HK-2 (cell line): ENCODE measurements at regions not wholly inside any gene's neighbourhood (a gene's known extent, or its start where the extent isn't known, plus 50 kb on each side); places are given as distances from the start of the nearest gene placed in this dataset.
"Not testable (repeated sequence)": the region's sequence is repeated elsewhere in the genome, so short reads cannot be mapped to it uniquely, and the experiment has no call there.

Source experiments
- DNase-seq: peaks from one replicate; pipeline ENCODE4 v3.0.0-alpha.2; 2018; ENCODE audit not compliant: unreplicated experiment

DNA sequence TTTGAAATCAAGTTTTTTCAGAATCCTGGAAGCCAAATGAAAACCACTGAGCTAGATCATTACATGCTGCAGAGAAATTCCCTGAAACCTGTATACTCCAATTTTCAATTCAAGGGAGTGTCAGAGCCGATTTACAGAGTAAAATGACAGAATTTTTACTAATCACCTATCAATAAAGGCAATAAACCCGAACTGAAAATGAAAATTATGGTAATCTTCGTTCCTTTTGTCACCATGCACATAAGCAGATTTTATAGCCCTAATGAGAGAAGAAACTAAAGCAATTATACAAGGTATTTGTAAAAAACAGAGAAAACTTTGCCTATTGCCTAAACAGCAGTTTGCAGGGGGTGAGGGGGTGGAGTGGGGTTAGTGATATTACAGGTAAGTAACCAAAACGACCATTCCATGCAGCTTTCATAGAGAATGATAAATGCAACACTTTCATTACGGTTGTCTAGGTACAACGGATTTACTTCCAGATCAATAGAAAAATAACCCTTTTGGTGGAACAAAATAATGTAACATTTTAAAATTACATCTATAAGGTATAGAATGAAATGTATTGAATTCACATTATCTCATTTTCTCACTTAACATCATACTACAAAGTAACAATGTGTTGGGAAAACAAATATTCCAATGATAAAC lies 115.2 kb upstream of the BEND6 start:
- no peak for DNase-seq

DNA sequence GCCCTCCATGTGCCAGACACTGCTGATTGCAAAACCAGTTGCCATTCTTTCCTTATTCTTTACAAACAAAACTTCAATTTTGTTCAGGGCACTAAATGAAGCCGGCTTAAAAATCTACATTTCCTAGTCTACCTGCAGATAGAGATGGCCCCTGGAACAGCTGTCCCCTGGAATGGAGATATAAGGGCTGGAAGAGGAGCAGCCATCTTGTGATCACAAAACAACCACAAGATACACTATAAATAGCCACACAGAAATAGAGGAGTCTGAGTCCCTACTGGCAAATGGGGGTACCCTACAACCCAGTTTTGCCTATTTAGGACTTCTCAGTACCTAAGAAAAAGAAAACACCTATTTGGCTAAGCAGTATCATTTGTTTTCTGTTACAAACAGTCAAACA lies 115.9 kb upstream of the BEND6 start:
- no peak for DNase-seq

DNA sequence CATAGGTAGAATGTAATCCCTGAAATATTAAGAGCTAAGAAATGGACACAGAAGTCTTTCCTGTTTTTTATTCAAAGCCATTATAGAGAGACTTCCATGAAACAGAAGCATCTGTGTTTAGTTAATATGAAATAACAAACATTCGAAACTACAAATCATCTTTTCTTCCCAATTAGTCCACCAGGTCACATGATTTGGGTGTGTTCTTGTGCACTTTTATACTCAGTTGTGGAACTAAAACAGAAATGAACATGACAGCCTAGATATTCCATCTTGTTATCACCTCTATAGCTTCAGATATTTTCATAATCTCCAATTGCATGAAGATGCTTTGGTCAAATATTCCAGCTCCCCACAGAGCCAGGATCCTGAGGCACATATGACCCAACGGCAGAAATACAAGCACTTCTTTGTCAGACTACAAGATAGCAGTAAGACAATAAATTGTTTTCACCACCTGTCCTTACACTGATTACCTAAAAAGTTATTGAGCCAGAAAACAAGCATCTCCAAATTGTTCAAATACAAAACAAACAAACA lies 116.8 kb upstream of the BEND6 start:
- DNase-seq = no peak

DNA sequence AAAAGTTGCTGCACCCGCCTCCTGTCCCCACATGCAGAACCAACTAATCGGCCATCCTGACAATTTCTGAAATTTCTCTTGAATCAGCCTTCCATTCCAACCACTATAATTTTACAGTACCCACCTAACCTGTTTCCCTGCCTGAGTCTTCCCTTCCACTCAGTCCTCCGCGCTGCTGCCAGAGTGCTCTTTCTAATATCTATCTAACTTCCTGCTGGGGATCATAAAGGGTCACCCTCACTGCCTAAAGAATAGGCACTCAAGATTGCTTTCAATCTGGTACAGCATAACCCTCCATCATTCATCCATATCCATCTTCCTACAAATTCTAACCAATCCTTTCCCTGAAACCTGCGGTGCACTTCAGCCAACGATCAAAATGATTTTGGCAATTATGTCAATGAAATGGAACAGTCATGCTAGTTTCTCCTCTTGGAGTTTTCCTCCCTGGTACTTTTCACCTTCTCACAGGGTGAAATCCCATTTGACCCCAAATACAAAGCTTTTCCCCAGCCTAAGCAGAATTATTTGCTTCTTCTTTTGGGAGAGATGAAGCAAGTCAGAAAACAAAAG lies 117.5 kb upstream of the BEND6 start:
- no peak for DNase-seq

DNA sequence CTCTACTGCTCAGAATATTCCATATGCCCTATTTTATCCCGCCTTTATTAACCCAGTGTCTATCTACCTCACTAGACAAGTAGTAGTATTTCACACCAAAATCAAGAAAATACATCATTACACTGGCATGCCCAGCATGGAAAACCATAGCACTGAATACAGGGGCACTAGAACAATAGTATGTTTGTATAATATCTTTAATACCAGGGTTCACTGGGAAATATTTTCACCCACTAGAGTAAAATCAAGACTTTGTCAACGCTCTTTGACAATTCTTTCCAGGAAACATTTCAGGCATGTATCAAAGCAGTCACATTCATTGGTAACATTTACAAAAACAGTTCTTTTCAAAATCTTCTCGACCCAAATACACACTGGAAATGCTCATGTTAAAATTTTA lies 119.3 kb upstream of the BEND6 start:
- DNase-seq = no peak

DNA sequence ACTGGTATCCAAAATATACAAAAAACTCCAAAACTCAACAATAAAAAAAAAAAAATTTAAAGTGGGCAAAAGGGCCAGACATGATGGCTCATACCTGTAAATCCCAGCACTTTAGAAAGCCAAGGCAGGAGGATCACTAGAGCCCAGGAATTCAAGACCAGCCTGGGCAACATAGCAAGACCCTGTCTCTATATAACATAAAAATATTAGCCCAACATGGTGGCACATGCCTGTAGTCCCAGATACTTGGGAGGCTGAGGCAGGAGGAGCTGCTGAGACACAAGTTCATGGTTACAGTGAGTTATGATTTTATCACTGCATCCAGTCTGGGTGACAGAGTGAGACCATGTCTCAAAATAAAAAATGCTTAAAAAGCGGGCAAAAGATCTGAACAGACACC lies 121.0 kb upstream of the BEND6 start:
- no peak for DNase-seq

DNA sequence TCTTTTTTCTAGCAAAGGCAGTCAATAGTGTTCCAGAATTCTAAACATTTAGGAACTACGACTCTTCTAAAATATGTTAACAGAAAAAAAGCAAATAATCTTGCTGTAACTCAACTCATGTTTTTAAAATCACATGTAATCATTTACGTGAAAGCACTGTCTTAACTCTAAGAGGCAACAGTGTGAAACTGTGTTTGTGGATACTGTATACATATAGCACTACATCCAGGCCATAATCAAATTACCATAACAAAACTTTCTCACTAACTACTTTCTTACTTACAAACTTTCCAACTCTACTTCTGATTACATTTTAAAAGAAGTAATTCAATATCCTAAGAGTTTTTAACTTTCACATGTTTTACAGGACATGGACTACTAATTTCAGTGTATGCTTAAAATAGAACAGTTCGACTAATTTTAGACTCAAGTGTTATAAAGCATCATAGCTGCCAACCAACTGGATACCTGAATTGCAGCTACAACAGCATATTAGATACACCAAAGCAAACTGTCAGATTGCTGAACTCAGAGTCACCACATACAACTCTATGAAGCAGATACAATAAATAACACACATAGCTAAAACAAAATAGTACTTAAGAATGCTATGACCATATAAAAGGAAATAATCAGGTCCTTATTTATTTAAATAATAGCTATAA lies 121.6 kb upstream of the BEND6 start:
- no peak for DNase-seq

DNA sequence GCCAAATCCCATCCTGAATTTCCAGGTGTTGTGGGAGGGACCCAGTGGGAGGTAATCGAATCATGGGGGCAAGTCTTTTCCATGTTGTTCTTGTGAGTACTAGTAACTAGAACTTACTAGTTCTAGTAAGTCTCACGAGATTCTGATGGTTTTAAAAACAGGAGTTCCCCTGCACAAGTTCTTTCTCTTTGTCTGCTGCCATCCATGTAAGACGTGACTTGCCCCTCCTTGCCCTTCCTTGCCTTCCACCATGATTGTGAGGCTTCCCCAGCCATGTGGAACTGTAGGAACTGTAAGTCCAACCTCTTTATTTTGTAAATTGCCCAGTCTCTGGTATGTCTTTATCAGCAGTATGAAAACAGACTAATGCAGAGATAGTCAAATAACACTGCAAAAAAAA lies 122.7 kb upstream of the BEND6 start:
- no peak for DNase-seq

DNA sequence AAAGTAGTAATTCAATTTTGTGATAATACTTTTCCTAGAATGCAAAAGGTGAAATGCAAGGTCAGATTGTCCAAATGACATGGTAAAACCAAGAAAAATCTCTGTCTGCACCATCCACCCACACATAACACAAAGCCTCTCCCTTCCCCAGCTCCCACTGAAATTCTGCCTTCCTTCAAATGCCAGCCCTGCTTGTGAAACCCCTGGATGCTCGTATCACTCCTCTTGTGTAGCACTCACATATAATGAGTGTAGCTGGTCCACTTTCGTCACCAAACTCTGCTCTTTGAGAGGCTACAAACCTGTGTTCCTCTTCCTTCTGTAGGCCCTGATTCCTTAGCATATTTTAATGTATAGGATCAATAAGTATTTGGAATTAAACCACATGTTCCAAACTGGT lies 123.6 kb upstream of the BEND6 start:
- no peak for DNase-seq

DNA sequence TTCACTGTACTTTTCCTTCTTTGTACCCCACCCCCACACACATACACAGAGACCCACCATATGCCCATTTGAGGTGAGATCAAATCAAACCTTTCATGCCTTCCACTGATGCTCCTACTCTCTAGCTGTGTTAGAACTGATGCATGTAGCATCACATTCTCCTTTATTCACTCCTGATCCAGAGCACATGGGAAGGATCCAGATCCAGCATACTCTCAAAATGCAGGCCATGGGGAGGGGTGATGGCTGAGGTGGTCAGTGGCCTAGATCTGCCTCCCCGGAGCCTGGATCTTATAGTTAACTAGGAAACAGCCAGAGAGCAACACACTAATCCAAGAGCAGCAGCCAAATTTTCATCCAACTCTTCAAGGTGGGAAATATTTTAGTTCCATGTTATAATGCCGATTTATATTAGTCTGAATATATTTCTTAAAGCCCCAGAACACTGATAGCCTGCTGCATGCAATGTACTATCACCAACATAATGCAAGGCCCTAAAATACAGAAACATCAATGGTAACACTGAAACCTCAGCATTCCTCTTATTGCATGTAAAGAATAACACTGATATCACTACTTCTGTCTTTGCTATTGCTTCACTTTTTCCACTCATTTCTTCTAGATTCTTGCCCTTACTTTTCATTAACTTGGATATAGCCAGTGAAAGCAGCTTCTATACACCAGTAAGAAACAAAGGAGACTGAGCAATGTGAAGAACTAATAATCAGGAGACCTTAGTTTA lies 126.8 kb upstream of the BEND6 start:
- no peak for DNase-seq

DNA sequence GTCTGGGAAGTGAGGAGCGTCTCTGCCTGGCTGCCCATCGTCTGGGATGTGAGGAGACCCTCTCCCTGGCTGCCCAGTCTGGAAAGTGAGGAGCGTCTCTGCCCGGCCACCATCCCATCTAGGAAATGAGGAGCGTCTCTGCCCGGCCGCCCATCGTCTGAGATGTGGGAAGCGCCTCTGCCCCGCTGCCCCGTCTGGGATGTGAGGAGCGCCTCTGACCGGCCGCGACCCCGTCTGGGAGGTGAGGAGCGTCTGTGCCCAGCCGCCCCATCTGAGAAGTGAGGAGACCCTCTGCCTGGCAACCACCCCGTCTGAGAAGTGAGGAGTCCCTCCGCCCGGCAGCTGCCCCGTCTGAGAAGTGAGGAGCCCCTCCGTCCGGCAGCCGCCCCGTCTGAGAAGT lies 130.5 kb upstream of the BEND6 start:
- DNase-seq = not testable (repeated sequence)

DNA sequence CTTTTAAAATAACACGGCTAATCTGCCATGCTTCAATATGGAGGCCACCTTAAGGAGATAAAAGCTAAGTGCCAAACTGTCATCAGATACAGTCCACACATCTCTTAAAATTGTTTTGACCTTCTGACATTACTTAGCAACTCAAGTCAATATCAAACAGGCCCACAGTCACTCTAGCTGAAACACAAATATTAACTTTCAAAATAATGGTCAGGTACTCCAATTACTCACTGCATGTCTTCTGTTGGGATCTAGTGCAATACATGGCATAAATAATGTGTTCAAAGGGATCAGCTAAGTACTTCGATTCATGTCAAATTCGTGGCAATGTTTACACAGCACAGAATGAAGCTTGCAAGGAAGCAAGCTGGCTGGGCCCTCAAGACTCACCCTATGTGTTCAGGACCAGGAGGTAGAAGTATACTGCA lies 133.9 kb upstream of the BEND6 start:
- DNase-seq = no peak

DNA sequence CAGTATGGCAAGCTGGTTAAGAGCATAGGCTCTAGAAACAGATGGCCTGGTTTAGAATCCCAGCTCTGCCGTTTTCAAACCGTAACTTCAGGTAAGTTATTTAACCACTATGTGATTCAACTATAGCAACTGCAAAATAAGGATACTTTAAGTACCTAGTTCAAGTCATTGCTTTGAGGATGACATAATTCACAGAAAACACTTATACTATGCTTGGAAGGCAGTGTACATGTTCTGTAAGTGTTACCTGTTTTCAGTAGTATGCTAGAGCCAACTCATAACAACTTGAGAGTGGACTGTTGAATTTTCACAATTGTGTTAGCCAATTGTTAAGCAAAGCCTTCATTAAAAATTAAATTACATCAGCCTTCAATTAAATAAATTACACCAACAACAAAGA lies 134.8 kb upstream of the BEND6 start:
- no peak for DNase-seq

DNA sequence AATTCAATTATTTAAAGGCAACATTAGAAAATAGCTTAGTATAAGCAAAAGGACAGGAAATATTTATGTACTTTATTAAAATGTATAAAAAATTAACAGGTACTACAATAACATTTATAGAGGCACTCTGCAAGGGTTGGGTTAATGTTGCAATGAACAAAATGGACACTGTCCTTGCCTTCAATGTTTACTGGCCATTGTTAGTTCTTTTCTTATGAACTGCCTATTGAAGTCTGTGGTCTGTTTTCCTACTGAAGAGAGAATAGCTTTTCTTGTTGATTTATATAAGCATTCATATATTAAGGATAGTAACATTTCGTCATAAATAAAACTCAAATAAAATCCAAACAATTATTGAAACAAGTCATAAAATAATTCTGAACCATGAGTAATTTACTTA lies 135.3 kb upstream of the BEND6 start:
- DNase-seq = no peak

DNA sequence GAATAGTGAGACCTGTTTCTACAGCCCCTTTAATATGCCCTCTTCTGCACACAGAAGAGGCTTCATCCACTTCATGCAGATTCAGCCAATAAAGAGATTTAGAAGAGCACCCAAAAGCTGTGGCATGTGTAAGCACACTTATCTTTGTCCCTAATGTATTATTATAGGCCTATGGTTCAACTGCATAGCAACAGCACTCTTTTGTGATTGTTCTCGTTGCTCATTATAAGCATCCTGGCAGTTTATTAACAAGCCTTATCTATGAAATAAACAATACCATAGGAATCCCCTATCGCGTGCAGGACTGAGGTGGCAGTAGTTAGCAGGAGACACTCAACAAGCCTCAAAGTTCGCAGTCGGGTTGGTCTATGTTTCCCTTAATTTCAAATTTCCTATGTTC lies 138.5 kb upstream of the BEND6 start:
- DNase-seq = no peak

DNA sequence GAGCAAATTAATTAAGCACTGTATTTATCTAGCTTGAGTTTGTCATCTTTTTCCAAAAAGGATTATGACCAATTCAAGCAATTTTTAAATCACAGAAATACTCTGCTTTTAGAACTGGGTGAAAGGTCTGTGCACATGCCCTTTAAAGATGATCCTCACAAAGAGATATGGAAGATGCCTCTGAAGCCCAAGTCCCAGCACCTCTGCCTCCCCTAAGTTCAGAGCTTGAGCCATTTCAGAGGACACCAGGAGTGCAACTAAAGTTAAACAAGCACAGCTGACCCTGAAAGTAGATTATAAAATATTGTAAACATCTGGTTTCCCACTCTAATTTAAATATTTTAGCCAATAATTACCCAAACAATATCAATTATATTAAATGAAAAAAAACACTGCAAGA lies 139.5 kb upstream of the BEND6 start:
- no peak for DNase-seq

DNA sequence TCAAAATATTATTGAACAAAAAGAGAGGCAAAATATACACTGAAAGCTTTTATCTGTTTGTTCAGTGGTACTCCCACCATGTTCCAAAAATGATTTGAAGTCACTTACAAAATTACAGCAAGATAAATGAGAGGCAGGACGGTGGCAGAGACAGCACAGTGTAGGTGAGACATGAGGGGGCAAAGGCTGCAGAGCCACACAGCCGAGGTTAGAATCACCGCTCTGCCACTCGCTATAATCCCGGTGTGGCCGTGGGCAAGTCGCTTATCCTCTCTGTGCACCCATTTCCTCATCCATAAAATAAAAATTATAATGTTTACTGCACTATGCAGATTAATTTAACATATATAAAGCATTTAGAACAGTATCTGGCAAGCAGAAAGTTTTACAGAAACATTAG lies 140.1 kb upstream of the BEND6 start:
- no peak for DNase-seq

DNA sequence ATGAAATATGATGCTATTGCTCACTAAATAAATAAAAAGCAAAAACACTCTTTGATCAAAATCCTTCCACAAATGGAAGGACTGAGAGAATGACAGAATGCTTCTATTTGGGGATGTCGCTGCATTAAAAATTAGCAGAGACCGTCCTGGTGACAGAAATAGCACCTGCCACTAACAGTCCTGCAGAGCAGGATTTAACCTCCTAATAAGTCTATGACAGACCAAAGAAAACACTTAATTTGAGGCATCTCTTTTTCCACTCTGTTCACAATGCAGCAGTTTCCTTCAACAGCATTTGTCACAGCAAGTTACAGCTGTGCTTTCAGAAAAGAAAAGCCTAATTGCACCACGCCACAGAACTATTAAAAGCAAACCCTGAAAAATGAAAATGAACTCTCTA lies 140.6 kb upstream of the BEND6 start:
- DNase-seq = no peak

DNA sequence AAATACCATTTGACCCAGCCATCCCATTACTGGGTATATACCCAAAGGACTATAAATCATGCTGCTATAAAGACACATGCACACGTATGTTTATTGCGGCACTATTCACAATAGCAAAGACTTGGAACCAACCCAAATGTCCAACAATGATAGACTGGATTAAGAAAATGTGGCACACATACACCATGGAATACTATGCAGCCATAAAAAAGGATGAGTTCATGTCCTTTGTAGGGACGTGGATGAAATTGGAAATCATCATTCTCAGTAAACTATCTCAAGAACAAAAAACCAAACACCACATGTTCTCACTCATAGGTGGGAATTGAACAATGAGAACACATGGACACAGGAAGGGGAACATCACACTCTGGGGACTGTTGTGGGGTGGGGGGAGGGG lies 142.1 kb upstream of the BEND6 start:
- DNase-seq = not testable (repeated sequence)

DNA sequence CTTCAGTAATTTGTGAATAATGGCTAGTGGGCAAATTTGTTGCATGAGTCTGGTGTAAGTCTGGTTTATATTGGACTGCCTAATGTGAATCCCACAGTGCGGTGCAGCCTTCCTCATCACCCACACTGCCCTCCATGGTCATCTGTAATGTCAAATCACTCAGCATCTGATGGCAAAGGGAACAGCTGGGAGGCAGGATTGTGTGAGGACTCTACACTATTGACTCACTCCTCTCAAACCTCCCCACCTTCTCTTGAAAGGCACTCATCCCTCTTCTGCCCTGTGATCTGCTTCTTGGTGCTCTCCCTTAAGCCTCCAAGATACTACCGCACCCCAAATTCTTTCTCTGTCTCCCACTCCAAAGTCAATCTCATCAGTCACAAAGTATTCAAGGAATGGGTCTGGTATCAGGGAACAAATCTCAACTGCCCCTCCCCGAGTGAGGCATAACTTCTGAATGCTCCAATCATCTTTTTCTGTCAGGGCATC lies 146.0 kb upstream of the BEND6 start:
- no peak for DNase-seq

DNA sequence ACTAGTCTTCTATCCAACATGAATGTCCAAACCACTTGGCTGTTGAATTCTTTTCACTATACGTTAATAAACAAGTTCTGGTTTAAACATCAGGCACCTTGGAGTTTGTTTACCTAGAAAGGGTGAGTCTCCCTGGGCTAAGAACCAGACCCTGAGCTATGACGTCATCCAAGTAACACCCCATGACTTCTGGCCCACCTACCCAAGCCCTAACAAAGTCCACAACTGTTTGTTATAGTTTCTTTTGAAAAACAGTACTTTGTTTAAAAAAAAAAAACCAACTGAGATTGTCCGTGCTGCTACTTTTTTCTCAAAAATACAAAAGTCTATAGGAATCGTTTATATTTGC lies 146.9 kb upstream of the BEND6 start:
- no peak for DNase-seq

DNA sequence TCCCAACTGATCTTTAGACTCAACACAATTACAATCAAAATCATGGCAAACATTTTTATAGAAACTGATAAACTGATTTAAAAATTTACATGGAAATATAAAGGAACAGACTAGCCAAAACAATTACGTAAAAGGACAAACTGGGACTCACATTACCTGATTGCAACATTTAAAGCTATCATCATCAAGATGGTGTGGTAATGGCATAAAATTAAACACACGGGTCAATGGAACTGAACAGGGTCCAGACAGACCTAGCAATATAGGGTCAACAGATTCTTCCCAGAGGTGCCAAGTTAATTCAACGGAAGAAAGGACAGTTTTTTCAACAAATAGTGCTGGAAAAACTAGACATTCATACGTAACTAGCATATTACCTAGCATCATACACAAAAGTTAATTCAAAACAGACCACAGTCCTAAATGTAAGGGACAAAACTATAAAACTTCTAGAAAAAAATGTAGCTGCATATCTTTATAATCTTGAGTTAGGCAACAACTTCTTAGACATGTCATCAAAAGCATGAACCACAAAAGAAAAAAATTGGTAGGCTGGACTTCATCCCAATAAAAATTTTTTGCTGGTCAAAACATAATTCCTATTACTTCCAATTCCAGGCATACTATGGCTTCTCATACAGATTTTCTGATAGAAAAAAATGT lies 147.4 kb upstream of the BEND6 start:
- no peak for DNase-seq
